Endothelial cell of umbilical vein (primary cell): ENCODE measurements at regions not wholly inside any gene's neighbourhood (a gene's known extent, or its start where the extent isn't known, plus 50 kb on each side); places are given as distances from the start of the nearest gene placed in this dataset.
"Not testable (repeated sequence)": the region's sequence is repeated elsewhere in the genome, so short reads cannot be mapped to it uniquely, and the experiment has no call there.

ENCODE experiments used
- BruUV-seq: library from RNA; stranded (reverse); fragments of 400-500 nt; replicated peaks from 2 replicates; lab custom pipeline; 2021; lab: Mats Ljungman, UMichigan
- CTCF ChIA-PET: fragments of 300-600, 350-600 bp; sonication (Branson Sonifier 250); formaldehyde crosslinking; loops from one replicate; lab custom pipeline; 2021; ENCODE audit warnings: antibody characterized with exemption, inconsistent platforms; lab: Charles Lee
- POLR2A ChIA-PET: fragments of 300-600, 350-600 bp; sonication (Branson Sonifier 250); formaldehyde crosslinking; loops from one replicate; lab custom pipeline; 2021; ENCODE audit warnings: antibody characterized with exemption, inconsistent platforms; lab: Charles Lee
- DNase-seq: peaks from one replicate; pipeline ENCODE4 v3.0.0-alpha.2; 2011; ENCODE audit warnings: low read depth, low spot score
- FAIRE-seq: peaks from 2 replicates; lab custom pipeline; 2011; peaks lifted over from hg19 to GRCh38; lab: Jason Lieb, UNC
- H2AFZ ChIP-seq: 2 replicates; pipeline ENCODE4 v1.6.0; 2012; ENCODE audit warnings: low read depth, low read length, control low read depth, inconsistent platforms
- H3K27ac ChIP-seq: 2 replicates; pipeline ENCODE4 v1.5.1; 2011; ENCODE audit warnings: low read depth, mild to moderate bottlenecking, control low read depth, low read length, moderate library complexity; ENCODE audit not compliant: insufficient read depth
- H3K27me3 ChIP-seq, 2 experiments: 2 replicates each; pipeline versions ENCODE4 v1.6.0 to v1.6.1; 2011; ENCODE audit warnings: low read length in 2 of 2, mixed read lengths in 1 of 2; ENCODE audit not compliant: control insufficient read depth in 2 of 2, insufficient read depth in 2 of 2
- H3K36me3 ChIP-seq, 2 experiments: 2 replicates in 1 of 2; 3 replicates in 1 of 2; pipeline ENCODE4 v1.5.1; 2011; ENCODE audit warnings: low read length in 2 of 2, mild to moderate bottlenecking in 1 of 2, moderate library complexity in 1 of 2; ENCODE audit not compliant: control insufficient read depth in 2 of 2, insufficient read depth in 2 of 2; ENCODE audit errors: extremely low read depth in 1 of 2
- H3K4me1 ChIP-seq: 3 replicates; pipeline ENCODE4 v1.5.1; 2011; ENCODE audit warnings: mild to moderate bottlenecking, low read length; ENCODE audit not compliant: control insufficient read depth, insufficient read depth; ENCODE audit errors: extremely low read depth
- H3K4me2 ChIP-seq: 2 replicates; pipeline ENCODE4 v1.6.1; 2011; ENCODE audit warnings: low read length, control low read depth, mixed read lengths; ENCODE audit not compliant: insufficient read depth
- H3K4me3 ChIP-seq, 3 experiments: fragments of 200-600 bp in 1 of 3; sonication (generic), shearing (Covaris generic) in 1 of 3; replicated peaks in 1 of 3; 2 replicates each; pipeline ENCODE4 v1.5.1; 2011 to 2016; ENCODE audit warnings: control low read depth in 3 of 3, low read length in 3 of 3, mild to moderate bottlenecking in 2 of 3, inconsistent platforms in 1 of 3, low read depth in 1 of 3, moderate library complexity in 1 of 3; ENCODE audit not compliant: insufficient read depth in 1 of 3
- H3K79me2 ChIP-seq: 2 replicates; pipeline ENCODE4 v1.6.0; 2012; ENCODE audit warnings: low read length, inconsistent platforms; ENCODE audit not compliant: control insufficient read depth, insufficient read depth
- H3K9ac ChIP-seq: replicated peaks from 2 replicates; pipeline ENCODE3; 2011; ENCODE audit warnings: low read length, control low read depth; ENCODE audit not compliant: insufficient read depth; ENCODE audit errors: extremely low read depth
- H3K9me1 ChIP-seq: replicated peaks from 3 replicates; pipeline ENCODE4 v1.6.0; 2011; ENCODE audit warnings: mild to moderate bottlenecking, low read length; ENCODE audit not compliant: control insufficient read depth, insufficient read depth; ENCODE audit errors: extremely low read depth
- H3K9me3 ChIP-seq: replicated peaks from 2 replicates; pipeline ENCODE4 v1.5.1; 2012; ENCODE audit warnings: low read length, inconsistent platforms; ENCODE audit not compliant: control insufficient read depth, insufficient read depth
- H4K20me1 ChIP-seq: replicated peaks from 2 replicates; pipeline ENCODE3; 2011; ENCODE audit warnings: mild to moderate bottlenecking, low read length; ENCODE audit not compliant: control insufficient read depth, insufficient read depth; ENCODE audit errors: extremely low read depth
- EZH2 ChIP-seq: IDR thresholded peaks from 2 replicates; pipeline ENCODE4 v1.6.1; 2012; ENCODE audit warnings: borderline replicate concordance, low read depth, mild to moderate bottlenecking, moderate library complexity, low read length, inconsistent platforms; ENCODE audit not compliant: severe bottlenecking
- FOS ChIP-seq: IDR thresholded peaks from 2 replicates; pipeline ENCODE4 v1.6.1; 2011; ENCODE audit warnings: mild to moderate bottlenecking, low read length, moderate library complexity, borderline replicate concordance; ENCODE audit not compliant: insufficient read depth
- MYC ChIP-seq: IDR thresholded peaks from one replicate; pipeline ENCODE4 v1.6.1; 2011; ENCODE audit warnings: mild to moderate bottlenecking, low read depth, low read length
- POLR2A ChIP-seq: IDR thresholded peaks from 2 replicates; pipeline ENCODE4 v1.6.1; 2012; ENCODE audit warnings: low read depth, mild to moderate bottlenecking, control low read depth, low read length
- POLR2AphosphoS5 ChIP-seq: IDR thresholded peaks from 2 replicates; pipeline ENCODE4 v1.6.1; 2012; ENCODE audit warnings: low read depth, mild to moderate bottlenecking, control low read depth, low read length, moderate library complexity; ENCODE audit not compliant: insufficient read depth
- dilution Hi-C: fragments of 300-500 bp; cut with MboI; formaldehyde crosslinking; loops from one replicate; pipeline ENCODE4 v1.15.0; 2019; ENCODE audit warnings: low sequenced_read_pairs; ENCODE audit not compliant: extremely low pct_ligation_motif_present
- intact Hi-C: fragments of 100-400 bp; cut with micrococcal nuclease; formaldehyde crosslinking; loops from one replicate; pipeline ENCODE4 v1.10.0; 2022
- TF ChIP-seq, protein P1 (sequence below): IDR thresholded peaks from 2 replicates; pipeline ENCODE4 v1.6.1; 2011; ENCODE audit not compliant: insufficient read depth, insufficient read length

DNA sequence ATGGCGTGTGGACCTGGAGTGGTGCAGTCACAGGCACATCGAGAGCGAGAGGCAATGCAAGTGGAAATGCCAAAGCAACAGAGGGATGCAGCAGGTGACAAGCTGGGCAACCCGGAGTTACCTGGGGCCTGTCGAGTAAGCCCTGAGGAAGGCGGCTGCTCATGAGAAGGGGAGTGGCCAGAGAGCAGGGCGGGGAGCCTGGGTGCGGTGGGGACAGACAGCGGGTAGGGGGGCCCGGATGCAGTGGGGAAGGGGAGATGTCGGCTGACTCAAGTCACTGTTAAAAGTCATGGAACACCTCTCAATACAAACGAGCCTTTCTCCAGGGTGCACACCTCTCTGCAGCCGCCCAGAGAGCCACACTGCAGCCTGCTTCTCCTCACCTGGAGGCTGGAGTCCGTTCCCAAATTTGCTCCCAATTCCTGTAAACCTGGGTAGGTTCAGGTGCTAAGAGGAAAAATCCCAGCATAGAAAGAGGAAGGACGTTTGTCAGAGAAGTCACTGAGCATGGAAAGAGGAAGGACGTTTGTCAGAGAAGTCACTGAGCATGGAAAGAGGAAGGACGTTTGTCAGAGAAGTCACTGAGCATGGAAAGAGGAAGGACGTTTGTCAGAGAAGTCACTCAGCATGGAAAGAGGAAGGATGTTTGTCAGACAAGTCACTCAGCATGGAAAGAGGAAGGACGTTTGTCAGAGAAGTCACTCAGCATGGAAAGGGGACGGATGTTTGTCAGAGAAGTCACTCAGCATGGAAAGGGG lies 71.7 kb upstream of the TWIST2 start:
- no peaks in the 10 kb centered on the region for H3K36me3 ChIP-seq
- H3K79me2 ChIP-seq = no peaks in the 10 kb centered on the region
- no TSS peak for BruUV-seq
- DNase-seq (no peak), FAIRE-seq (no peak)
- no peaks in the 10 kb centered on the region for H3K9me1 ChIP-seq
- CTCF ChIA-PET = no interaction called here
- no peaks in the 10 kb centered on the region for H4K20me1 ChIP-seq
- intact Hi-C loops (no loop called here), dilution Hi-C loops (no loop called here)
- TF ChIP-seq FOS (no peak), POLR2A (no peak), MYC (no peak), POLR2AphosphoS5 (no peak), EZH2 (no peak)
- TF ChIP-seq, protein P1, sequence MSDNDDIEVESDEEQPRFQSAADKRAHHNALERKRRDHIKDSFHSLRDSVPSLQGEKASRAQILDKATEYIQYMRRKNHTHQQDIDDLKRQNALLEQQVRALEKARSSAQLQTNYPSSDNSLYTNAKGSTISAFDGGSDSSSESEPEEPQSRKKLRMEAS = no peak
- H3K4me1 ChIP-seq = no peaks in the 10 kb centered on the region
- H3K9me3 ChIP-seq = no peaks in the 10 kb centered on the region
- H2AFZ ChIP-seq = no peak overlapping the region
- no peak overlapping the region for H3K4me2 ChIP-seq
- POLR2A ChIA-PET = no interaction called here
- no peak overlapping the region for H3K27ac ChIP-seq
- H3K9ac ChIP-seq = no peak overlapping the region
- no peak overlapping the region for H3K4me3 ChIP-seq
- H3K27me3 ChIP-seq = no peaks in the 10 kb centered on the region

DNA sequence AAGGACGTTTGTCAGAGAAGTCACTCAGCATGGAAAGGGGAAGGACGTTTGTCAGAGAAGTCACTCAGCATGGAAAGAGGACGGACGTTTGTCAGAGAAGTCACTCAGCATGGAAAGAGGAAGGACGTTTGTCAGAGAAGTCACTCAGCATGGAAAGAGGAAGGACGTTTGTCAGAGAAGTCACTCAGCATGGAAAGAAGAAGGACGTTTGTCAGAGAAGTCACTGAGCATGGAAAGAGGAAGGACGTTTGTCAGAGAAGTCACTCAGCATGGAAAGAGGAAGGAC lies 71.2 kb upstream of the TWIST2 start:
- dilution Hi-C loops, H3K79me2 ChIP-seq, H3K4me3 ChIP-seq, FAIRE-seq, H3K27ac ChIP-seq, intact Hi-C loops, DNase-seq, H2AFZ ChIP-seq, H4K20me1 ChIP-seq, H3K9ac ChIP-seq, BruUV-seq, H3K4me1 ChIP-seq, CTCF ChIA-PET, H3K36me3 ChIP-seq, H3K9me3 ChIP-seq, H3K9me1 ChIP-seq, POLR2A ChIA-PET, H3K4me2 ChIP-seq, H3K27me3 ChIP-seq: not testable (repeated sequence)
